ENCODE measurements at regions not wholly inside any gene's neighbourhood (a gene's known extent, or its start where the extent isn't known, plus 50 kb on each side); places are given as distances from the start of the nearest gene placed in this dataset.

- TF ChIP-seq CTCF (IDR thresholded peaks at IDR 0.05; ENCODE audit: low read depth, low read length): no peak
- no peak for TF ChIP-seq POLR2A (IDR thresholded peaks at IDR 0.05; ENCODE audit: extremely low read depth, insufficient read length)
These were observed 212.4 kb upstream of the PACRGL start for GRCh38 chr4:20487852-20488251.
